GM23338 (cell line): ENCODE measurements at regions not wholly inside any gene's neighbourhood (a gene's known extent, or its start where the extent isn't known, plus 50 kb on each side); places are given as distances from the start of the nearest gene placed in this dataset.

Experiments
- ATAC-seq: fragments of 200-7000 bp; cut with Tn5 transposase; 3 replicates; pipeline ENCODE4 v1.9.1; 2020
- DNase-seq: peaks from one replicate; pipeline ENCODE4 v3.0.0-alpha.2; 2015; ENCODE audit warnings: low spot score
- H2AFZ ChIP-seq: fragments of 200-600 bp; sonication (generic); 2 replicates; pipeline ENCODE4 v1.8.0; 2016; ENCODE audit warnings: antibody characterized with exemption, mild to moderate bottlenecking, moderate library complexity
- H3F3A ChIP-seq: fragments of 200-600 bp; sonication (generic); replicated peaks from 2 replicates; pipeline ENCODE4 v1.8.0; 2017; ENCODE audit warnings: antibody characterized with exemption, mixed run types, low read depth
- H3K27ac ChIP-seq: fragments of 200-600 bp; sonication (generic); 2 replicates; pipeline ENCODE4 v1.6.1; 2016; ENCODE audit warnings: low read depth
- H3K27me3 ChIP-seq: fragments of 200-600 bp; sonication (generic); 2 replicates; pipeline ENCODE4 v1.8.0; 2016; ENCODE audit warnings: mild to moderate bottlenecking, mixed run types, moderate library complexity; ENCODE audit not compliant: insufficient read depth
- H3K36me3 ChIP-seq: fragments of 200-600 bp; sonication (generic); 2 replicates; pipeline ENCODE4 v1.8.0; 2016; ENCODE audit warnings: mild to moderate bottlenecking; ENCODE audit not compliant: insufficient read depth
- H3K4me1 ChIP-seq: fragments of 200-600 bp; sonication (generic); 2 replicates; pipeline ENCODE4 v1.8.0; 2016; ENCODE audit warnings: mild to moderate bottlenecking, moderate library complexity; ENCODE audit not compliant: insufficient read depth
- H3K4me2 ChIP-seq: fragments of 200-600 bp; sonication (generic); 2 replicates; pipeline ENCODE4 v1.7.1; 2017; ENCODE audit warnings: mixed run types
- H3K4me3 ChIP-seq: fragments of 200-600 bp; sonication (generic); 2 replicates; pipeline ENCODE4 v1.6.1; 2016; ENCODE audit warnings: mixed run types
- H3K79me2 ChIP-seq: fragments of 200-600 bp; sonication (generic); replicated peaks from 2 replicates; pipeline ENCODE4 v1.8.0; 2017; ENCODE audit warnings: mild to moderate bottlenecking; ENCODE audit not compliant: insufficient read depth
- H3K9me2 ChIP-seq: fragments of 200-600 bp; sonication (generic); 2 replicates; pipeline ENCODE4 v1.8.0; 2017; ENCODE audit not compliant: insufficient read depth
- H4K20me1 ChIP-seq: fragments of 200-600 bp; sonication (generic); replicated peaks from 2 replicates; pipeline ENCODE4 v1.8.0; 2017; ENCODE audit warnings: mild to moderate bottlenecking; ENCODE audit not compliant: insufficient read depth
- H3K27ac Mint-ChIP-seq: 2 replicates; pipeline ENCODE4 v1.8.0; 2020; ENCODE audit warnings: inconsistent platforms, mild to moderate bottlenecking, moderate library complexity, mixed read lengths
- H3K27me3 Mint-ChIP-seq: 3 replicates; pipeline ENCODE4 v1.8.0; 2022; ENCODE audit warnings: low read depth, mild to moderate bottlenecking, moderate library complexity, mixed read lengths, inconsistent platforms; ENCODE audit not compliant: insufficient read depth, poor library complexity
- H3K36me3 Mint-ChIP-seq: 3 replicates; pipeline ENCODE4 v1.8.0; 2021; ENCODE audit warnings: low read depth, mild to moderate bottlenecking, inconsistent platforms, moderate library complexity, mixed read lengths
- H3K4me1 Mint-ChIP-seq: 3 replicates; pipeline ENCODE4 v1.8.0; 2020; ENCODE audit warnings: mild to moderate bottlenecking, inconsistent platforms, mixed read lengths
- H3K4me3 Mint-ChIP-seq: 3 replicates; pipeline ENCODE4 v1.8.0; 2021; ENCODE audit warnings: moderate library complexity, mild to moderate bottlenecking, inconsistent platforms, mixed read lengths
- H3K9me3 Mint-ChIP-seq: 3 replicates; pipeline ENCODE4 v1.8.0; 2020; ENCODE audit warnings: moderate library complexity, mild to moderate bottlenecking, inconsistent platforms, mixed read lengths
- CREB1 ChIP-seq: fragments of 250-450 bp; sonication (Bioruptor Pico); IDR thresholded peaks from 2 replicates; pipeline ENCODE4 v1.5.0; 2020; ENCODE audit warnings: low read depth, mild to moderate bottlenecking, moderate library complexity
- EZH2phosphoT487 ChIP-seq: fragments of 200-600 bp; sonication (generic); IDR thresholded peaks from one replicate; pipeline ENCODE4 v1.8.1; 2018; ENCODE audit warnings: antibody characterized with exemption; ENCODE audit not compliant: unreplicated experiment
- JUNB ChIP-seq: IDR thresholded peaks from one replicate; pipeline ENCODE4 v1.6.1; 2016; ENCODE audit warnings: antibody characterized with exemption; ENCODE audit not compliant: unreplicated experiment
- POLR2AphosphoS5 ChIP-seq: IDR thresholded peaks from 2 replicates; pipeline ENCODE4 v1.6.1; 2016; ENCODE audit warnings: antibody characterized with exemption, low read depth
- ZNF331 ChIP-seq: fragments of 250-450 bp; sonication (Bioruptor Pico); IDR thresholded peaks from 2 replicates; pipeline ENCODE4 v1.5.0; 2020; ENCODE audit warnings: low read depth, mild to moderate bottlenecking, moderate library complexity
- TF ChIP-seq, protein P1 (sequence below): IDR thresholded peaks from 2 replicates; pipeline ENCODE4 v1.6.1; 2016; ENCODE audit warnings: antibody characterized with exemption
- TF ChIP-seq, protein P2 (sequence below): IDR thresholded peaks from one replicate; pipeline ENCODE4 v1.6.1; 2018; ENCODE audit warnings: antibody characterized with exemption; ENCODE audit not compliant: unreplicated experiment
- TF ChIP-seq, protein P3 (sequence below), 2 experiments: fragments of 200-600 bp in 1 of 2; sonication (generic) in 1 of 2; conservative IDR thresholded peaks; 2 replicates each; pipeline versions ENCODE4 v1.5.1 to v1.6.1; 2016 to 2017; ENCODE audit warnings: antibody characterized with exemption in 2 of 2, low read depth in 2 of 2, mild to moderate bottlenecking in 2 of 2, moderate library complexity in 1 of 2

DNA sequence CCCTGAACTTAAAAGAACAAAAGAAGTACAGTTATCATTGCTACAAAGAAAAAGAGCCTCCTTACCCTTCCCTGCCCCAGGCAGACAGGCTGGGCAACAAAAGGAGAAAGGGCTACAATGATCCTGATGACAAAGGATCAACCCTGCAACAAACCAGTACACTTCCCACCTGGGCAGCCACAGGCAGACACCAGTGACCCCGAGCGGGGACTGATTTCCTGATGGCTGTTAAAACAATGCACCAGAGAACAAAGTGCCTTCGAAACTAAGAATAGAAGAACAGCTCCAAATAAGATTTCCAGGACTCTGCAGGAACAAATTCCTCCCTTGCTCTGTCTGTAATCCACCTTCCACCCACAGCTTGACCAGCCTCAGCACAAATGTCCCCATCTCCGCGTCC lies 106.3 kb upstream of the ARHGEF3 start:
- H3K9me3 Mint-ChIP-seq = no peaks in the 10 kb centered on the region
- H3K36me3 Mint-ChIP-seq = no peaks in the 10 kb centered on the region
- no peak for ATAC-seq

More for the DNA sequence above, 106.3 kb upstream of the ARHGEF3 start:
- Histone ChIP-seq H2AFZ (no peak overlapping the region), H3K27me3 (no peaks in the 10 kb centered on the region), H4K20me1 (no peaks in the 10 kb centered on the region), H3K79me2 (no peaks in the 10 kb centered on the region), H3K4me2 (no peak overlapping the region), H3F3A (no peaks in the 10 kb centered on the region), H3K36me3 (no peaks in the 10 kb centered on the region), H3K4me1 (no peaks in the 10 kb centered on the region), H3K9me2 (no peaks in the 10 kb centered on the region), H3K4me3 (no peak overlapping the region), H3K27ac (no peak overlapping the region)
- H3K4me3 Mint-ChIP-seq = no peak overlapping the region
- H3K27me3 Mint-ChIP-seq = no peaks in the 10 kb centered on the region
- no peaks in the 10 kb centered on the region for H3K4me1 Mint-ChIP-seq
- TF ChIP-seq, protein P1, sequence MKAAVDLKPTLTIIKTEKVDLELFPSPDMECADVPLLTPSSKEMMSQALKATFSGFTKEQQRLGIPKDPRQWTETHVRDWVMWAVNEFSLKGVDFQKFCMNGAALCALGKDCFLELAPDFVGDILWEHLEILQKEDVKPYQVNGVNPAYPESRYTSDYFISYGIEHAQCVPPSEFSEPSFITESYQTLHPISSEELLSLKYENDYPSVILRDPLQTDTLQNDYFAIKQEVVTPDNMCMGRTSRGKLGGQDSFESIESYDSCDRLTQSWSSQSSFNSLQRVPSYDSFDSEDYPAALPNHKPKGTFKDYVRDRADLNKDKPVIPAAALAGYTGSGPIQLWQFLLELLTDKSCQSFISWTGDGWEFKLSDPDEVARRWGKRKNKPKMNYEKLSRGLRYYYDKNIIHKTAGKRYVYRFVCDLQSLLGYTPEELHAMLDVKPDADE = no peak
- TF ChIP-seq POLR2AphosphoS5 = no peak
- TF ChIP-seq, protein P2, sequence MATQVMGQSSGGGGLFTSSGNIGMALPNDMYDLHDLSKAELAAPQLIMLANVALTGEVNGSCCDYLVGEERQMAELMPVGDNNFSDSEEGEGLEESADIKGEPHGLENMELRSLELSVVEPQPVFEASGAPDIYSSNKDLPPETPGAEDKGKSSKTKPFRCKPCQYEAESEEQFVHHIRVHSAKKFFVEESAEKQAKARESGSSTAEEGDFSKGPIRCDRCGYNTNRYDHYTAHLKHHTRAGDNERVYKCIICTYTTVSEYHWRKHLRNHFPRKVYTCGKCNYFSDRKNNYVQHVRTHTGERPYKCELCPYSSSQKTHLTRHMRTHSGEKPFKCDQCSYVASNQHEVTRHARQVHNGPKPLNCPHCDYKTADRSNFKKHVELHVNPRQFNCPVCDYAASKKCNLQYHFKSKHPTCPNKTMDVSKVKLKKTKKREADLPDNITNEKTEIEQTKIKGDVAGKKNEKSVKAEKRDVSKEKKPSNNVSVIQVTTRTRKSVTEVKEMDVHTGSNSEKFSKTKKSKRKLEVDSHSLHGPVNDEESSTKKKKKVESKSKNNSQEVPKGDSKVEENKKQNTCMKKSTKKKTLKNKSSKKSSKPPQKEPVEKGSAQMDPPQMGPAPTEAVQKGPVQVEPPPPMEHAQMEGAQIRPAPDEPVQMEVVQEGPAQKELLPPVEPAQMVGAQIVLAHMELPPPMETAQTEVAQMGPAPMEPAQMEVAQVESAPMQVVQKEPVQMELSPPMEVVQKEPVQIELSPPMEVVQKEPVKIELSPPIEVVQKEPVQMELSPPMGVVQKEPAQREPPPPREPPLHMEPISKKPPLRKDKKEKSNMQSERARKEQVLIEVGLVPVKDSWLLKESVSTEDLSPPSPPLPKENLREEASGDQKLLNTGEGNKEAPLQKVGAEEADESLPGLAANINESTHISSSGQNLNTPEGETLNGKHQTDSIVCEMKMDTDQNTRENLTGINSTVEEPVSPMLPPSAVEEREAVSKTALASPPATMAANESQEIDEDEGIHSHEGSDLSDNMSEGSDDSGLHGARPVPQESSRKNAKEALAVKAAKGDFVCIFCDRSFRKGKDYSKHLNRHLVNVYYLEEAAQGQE = no peak
- no peak for TF ChIP-seq EZH2phosphoT487
- TF ChIP-seq ZNF331 (CRISPR knock-in tag) = no peak
- TF ChIP-seq, protein P3, sequence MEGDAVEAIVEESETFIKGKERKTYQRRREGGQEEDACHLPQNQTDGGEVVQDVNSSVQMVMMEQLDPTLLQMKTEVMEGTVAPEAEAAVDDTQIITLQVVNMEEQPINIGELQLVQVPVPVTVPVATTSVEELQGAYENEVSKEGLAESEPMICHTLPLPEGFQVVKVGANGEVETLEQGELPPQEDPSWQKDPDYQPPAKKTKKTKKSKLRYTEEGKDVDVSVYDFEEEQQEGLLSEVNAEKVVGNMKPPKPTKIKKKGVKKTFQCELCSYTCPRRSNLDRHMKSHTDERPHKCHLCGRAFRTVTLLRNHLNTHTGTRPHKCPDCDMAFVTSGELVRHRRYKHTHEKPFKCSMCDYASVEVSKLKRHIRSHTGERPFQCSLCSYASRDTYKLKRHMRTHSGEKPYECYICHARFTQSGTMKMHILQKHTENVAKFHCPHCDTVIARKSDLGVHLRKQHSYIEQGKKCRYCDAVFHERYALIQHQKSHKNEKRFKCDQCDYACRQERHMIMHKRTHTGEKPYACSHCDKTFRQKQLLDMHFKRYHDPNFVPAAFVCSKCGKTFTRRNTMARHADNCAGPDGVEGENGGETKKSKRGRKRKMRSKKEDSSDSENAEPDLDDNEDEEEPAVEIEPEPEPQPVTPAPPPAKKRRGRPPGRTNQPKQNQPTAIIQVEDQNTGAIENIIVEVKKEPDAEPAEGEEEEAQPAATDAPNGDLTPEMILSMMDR (conservative IDR thresholded peaks at IDR 0.05; ENCODE audit: low read depth in 2 of 2) = no peak
- TF ChIP-seq CREB1 (CRISPR knock-in tag) = no peak
- TF ChIP-seq JUNB = no peak
- DNase-seq = no peak
- no peak overlapping the region for H3K27ac Mint-ChIP-seq
